ENCODE measurements at regions not wholly inside any gene's neighbourhood (a gene's known extent, or its start where the extent isn't known, plus 50 kb on each side); places are given as distances from the start of the nearest gene placed in this dataset.

DNA sequence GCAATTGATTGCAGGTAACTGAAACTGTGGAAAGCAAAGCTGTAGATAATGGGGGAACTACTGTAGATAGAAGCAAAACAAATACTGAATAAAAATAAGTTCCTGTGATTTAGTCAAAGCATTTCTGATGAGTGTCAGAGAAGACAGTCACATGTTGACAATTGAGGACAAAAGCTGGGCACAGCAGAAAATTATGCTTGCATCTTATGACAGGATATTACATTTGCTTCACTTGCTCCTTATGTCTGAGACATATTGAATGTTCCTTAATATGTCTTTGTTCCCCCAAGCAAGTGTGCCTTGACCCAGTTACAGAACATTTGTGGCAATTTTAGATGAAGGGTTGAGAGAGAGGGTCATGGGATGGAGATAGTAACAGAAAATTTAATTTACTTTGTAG is 526.0 kb upstream of the B3GALT2 start:
- no peak for ATAC-seq (ENCODE audit: insufficient read depth, low read depth)

DNA sequence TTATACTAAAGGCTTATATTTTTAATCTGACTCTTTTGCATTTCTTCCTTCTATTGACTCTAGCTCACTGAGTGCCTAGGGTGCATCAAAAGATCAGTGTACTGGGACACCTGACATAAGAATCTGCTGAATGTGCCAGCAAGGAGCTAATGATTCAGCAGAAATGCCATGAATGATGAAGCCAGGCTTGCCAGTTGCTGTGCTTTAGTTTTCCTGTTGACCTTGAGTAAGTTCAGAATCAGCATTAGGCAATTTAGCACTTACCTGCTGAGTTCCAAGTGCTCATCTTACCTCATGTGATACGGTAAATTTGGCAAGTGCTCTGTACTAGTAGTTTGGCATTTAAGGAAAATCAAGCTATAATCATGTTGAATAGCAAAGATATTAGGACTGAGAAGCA is 523.2 kb upstream of the B3GALT2 start:
- no peak overlapping the region for H2AFZ ChIP-seq (ENCODE audit: low read depth, low read length)
- H4K20me1 ChIP-seq (ENCODE audit: insufficient read depth, low read length), result no peaks in the 10 kb centered on the region
- DNase-seq (no peak), ATAC-seq (ENCODE audit: insufficient read depth, low read depth) (no peak)
- H3K36me3 ChIP-seq (ENCODE audit: insufficient read depth, low read length), result no peaks in the 10 kb centered on the region
- H3K27me3 ChIP-seq (ENCODE audit: insufficient read depth, low read length, poor library complexity), result no peaks in the 10 kb centered on the region
- no peak overlapping the region for H3K4me2 ChIP-seq (ENCODE audit: insufficient read depth, low read length)
- no peak overlapping the region for H3K27ac ChIP-seq (ENCODE audit: low read length)
- no peaks in the 10 kb centered on the region for H3K79me2 ChIP-seq (ENCODE audit: insufficient read depth, low read length)
- TF ChIP-seq EZH2 (IDR thresholded peaks at IDR 0.05; ENCODE audit: borderline replicate concordance, low read depth, low read length, severe bottlenecking) (no peak), CTCF (IDR thresholded peaks at IDR 0.05; ENCODE audit: borderline replicate concordance, extremely low read depth, low read length, poor library complexity, severe bottlenecking) (no peak)
- no peaks in the 10 kb centered on the region for H3K9me3 ChIP-seq (ENCODE audit: insufficient read depth, low read length, severe bottlenecking)
- H3K4me3 ChIP-seq (ENCODE audit: low read depth in 1 of 2, low read length in 2 of 2), result no peak overlapping the region
- H3K4me1 ChIP-seq (ENCODE audit: insufficient read depth, low read length), result no peaks in the 10 kb centered on the region
- no peak overlapping the region for H3K9ac ChIP-seq (ENCODE audit: low read depth, low read length)

More for the DNA sequence above, 526.0 kb upstream of the B3GALT2 start:
- Histone ChIP-seq H3K4me3 (ENCODE audit: low read depth in 1 of 2, low read length in 2 of 2) (no peak overlapping the region), H3K27ac (ENCODE audit: low read length) (no peak overlapping the region), H3K36me3 (ENCODE audit: insufficient read depth, low read length) (no peaks in the 10 kb centered on the region), H3K4me2 (ENCODE audit: insufficient read depth, low read length) (no peak overlapping the region), H4K20me1 (ENCODE audit: insufficient read depth, low read length) (no peaks in the 10 kb centered on the region), H3K9ac (ENCODE audit: low read depth, low read length) (no peak overlapping the region), H3K27me3 (ENCODE audit: insufficient read depth, low read length, poor library complexity) (no peaks in the 10 kb centered on the region), H3K4me1 (ENCODE audit: insufficient read depth, low read length) (no peaks in the 10 kb centered on the region), H2AFZ (ENCODE audit: low read depth, low read length) (no peak overlapping the region), H3K9me3 (ENCODE audit: insufficient read depth, low read length, severe bottlenecking) (no peaks in the 10 kb centered on the region), H3K79me2 (ENCODE audit: insufficient read depth, low read length) (no peaks in the 10 kb centered on the region)
- TF ChIP-seq CTCF (IDR thresholded peaks at IDR 0.05; ENCODE audit: borderline replicate concordance, extremely low read depth, low read length, poor library complexity, severe bottlenecking) (no peak), EZH2 (IDR thresholded peaks at IDR 0.05; ENCODE audit: borderline replicate concordance, low read depth, low read length, severe bottlenecking) (no peak)
- no peak for DNase-seq

- Histone ChIP-seq H3K27me3 (ENCODE audit: insufficient read depth, low read length, poor library complexity) (no peaks in the 10 kb centered on the region), H3K27ac (ENCODE audit: low read length) (no peak overlapping the region), H3K36me3 (ENCODE audit: insufficient read depth, low read length) (no peaks in the 10 kb centered on the region), H3K4me1 (ENCODE audit: insufficient read depth, low read length) (no peaks in the 10 kb centered on the region), H2AFZ (ENCODE audit: low read depth, low read length) (no peak overlapping the region), H3K9ac (ENCODE audit: low read depth, low read length) (no peak overlapping the region), H3K4me3 (ENCODE audit: low read depth in 1 of 2, low read length in 2 of 2) (no peak overlapping the region), H3K4me2 (ENCODE audit: insufficient read depth, low read length) (no peak overlapping the region), H3K9me3 (ENCODE audit: insufficient read depth, low read length, severe bottlenecking) (no peaks in the 10 kb centered on the region), H3K79me2 (ENCODE audit: insufficient read depth, low read length) (no peaks in the 10 kb centered on the region), H4K20me1 (ENCODE audit: insufficient read depth, low read length) (no peaks in the 10 kb centered on the region)
- TF ChIP-seq CTCF (IDR thresholded peaks at IDR 0.05; ENCODE audit: borderline replicate concordance, extremely low read depth, low read length, poor library complexity, severe bottlenecking) (no peak), EZH2 (IDR thresholded peaks at IDR 0.05; ENCODE audit: borderline replicate concordance, low read depth, low read length, severe bottlenecking) (no peak)
- DNase-seq (no peak), ATAC-seq (ENCODE audit: insufficient read depth, low read depth) (no peak)
Measured at GRCh38 chr1:193707271-193708021, 521.0 kb upstream of the B3GALT2 start.
